IMR-90 (cell line): ENCODE measurements at regions not wholly inside any gene's neighbourhood (a gene's known extent, or its start where the extent isn't known, plus 50 kb on each side); places are given as distances from the start of the nearest gene placed in this dataset.

Experiments used
- ATAC-seq: fragments of 200-7000 bp; cut with Tn5 transposase; 2 replicates; pipeline ENCODE4 v1.9.1; 2020; ENCODE audit warnings: low read depth, mild to moderate bottlenecking, moderate library complexity
- BruUV-seq: library from RNA; stranded (reverse); fragments of 400-500 nt; replicated peaks from 2 replicates; lab custom pipeline; 2021; lab: Mats Ljungman, UMichigan
- CTCF ChIA-PET: fragments of 300-600 bp; formaldehyde crosslinking; extraction: SDS; loops from one replicate; lab custom pipeline; 2021; ENCODE audit warnings: antibody characterized with exemption; lab: Yijun Ruan, JAX
- POLR2A ChIA-PET: fragments of 300-600 bp; sonication (Branson Sonifier 250); formaldehyde crosslinking; loops from one replicate; lab custom pipeline; 2022; ENCODE audit warnings: antibody characterized with exemption; ENCODE audit not compliant: unreplicated experiment; lab: Charles Lee
- DNase-seq: peaks from one replicate; pipeline ENCODE4 v3.0.0; 2013
- H2AFZ ChIP-seq: replicated peaks from 2 replicates; pipeline ENCODE3; 2013; ENCODE audit warnings: low read length, mild to moderate bottlenecking; ENCODE audit not compliant: poor library complexity
- H2AK5ac ChIP-seq: 2 replicates; pipeline ENCODE4 v1.6.1; 2013; ENCODE audit warnings: low read depth, low read length, inconsistent platforms
- H2AK9ac ChIP-seq: replicated peaks from 2 replicates; pipeline ENCODE3; 2013; ENCODE audit warnings: mild to moderate bottlenecking, low read depth, low read length, moderate library complexity; ENCODE audit not compliant: poor library complexity
- H2BK120ac ChIP-seq: 2 replicates; pipeline ENCODE4 v1.6.1; 2013; ENCODE audit warnings: low read depth, low read length, inconsistent platforms
- H2BK15ac ChIP-seq: 3 replicates; pipeline ENCODE4 v1.6.1; 2013; ENCODE audit warnings: low read depth, low read length, inconsistent platforms
- H2BK20ac ChIP-seq: 2 replicates; pipeline ENCODE4 v1.6.1; 2013; ENCODE audit warnings: low read depth, mild to moderate bottlenecking, inconsistent platforms, low read length, moderate library complexity
- H2BK5ac ChIP-seq: 2 replicates; pipeline ENCODE4 v1.6.1; 2013; ENCODE audit warnings: mild to moderate bottlenecking, low read depth, low read length, inconsistent platforms; ENCODE audit not compliant: poor library complexity, severe bottlenecking
- H3K14ac ChIP-seq: replicated peaks from 2 replicates; pipeline ENCODE4 v1.6.1; 2013; ENCODE audit warnings: low read depth, low read length, inconsistent platforms
- H3K18ac ChIP-seq: 2 replicates; pipeline ENCODE4 v1.6.1; 2013; ENCODE audit warnings: low read depth, low read length, control low read depth
- H3K23ac ChIP-seq: 2 replicates; pipeline ENCODE4 v1.6.1; 2013; ENCODE audit warnings: low read depth, low read length, inconsistent platforms
- H3K27ac ChIP-seq: 2 replicates; pipeline ENCODE4 v1.5.1; 2013; ENCODE audit warnings: mild to moderate bottlenecking, control low read depth, low read length; ENCODE audit not compliant: insufficient read depth
- H3K27me3 ChIP-seq: 2 replicates; pipeline ENCODE4 v1.6.1; 2013; ENCODE audit warnings: low read length; ENCODE audit not compliant: control insufficient read depth, insufficient read depth
- H3K36me3 ChIP-seq: 2 replicates; pipeline ENCODE4 v1.6.1; 2013; ENCODE audit warnings: low read length, mixed read lengths; ENCODE audit not compliant: control insufficient read depth, insufficient read depth
- H3K4ac ChIP-seq: 2 replicates; pipeline ENCODE4 v1.6.1; 2013; ENCODE audit warnings: low read depth, low read length, inconsistent platforms
- H3K4me1 ChIP-seq: 2 replicates; pipeline ENCODE4 v1.6.1; 2013; ENCODE audit warnings: low read length, mixed read lengths; ENCODE audit not compliant: control insufficient read depth, insufficient read depth
- H3K4me2 ChIP-seq: 2 replicates; pipeline ENCODE4 v1.6.1; 2013; ENCODE audit warnings: low read depth, mild to moderate bottlenecking, control low read depth, low read length, moderate library complexity
- H3K4me3 ChIP-seq: 2 replicates; pipeline ENCODE4 v1.5.1; 2013; ENCODE audit warnings: low read depth, mild to moderate bottlenecking, control low read depth, low read length, moderate library complexity; ENCODE audit not compliant: insufficient read depth
- H3K56ac ChIP-seq: 2 replicates; pipeline ENCODE4 v1.6.1; 2013; ENCODE audit warnings: low read length, inconsistent platforms; ENCODE audit not compliant: insufficient read depth; ENCODE audit errors: extremely low read depth
- H3K79me1 ChIP-seq, 2 experiments: 2 replicates each; pipeline ENCODE4 v1.6.1; 2013; ENCODE audit warnings: low read length in 2 of 2, inconsistent platforms in 1 of 2, low read depth in 1 of 2
- H3K9ac ChIP-seq: 2 replicates; pipeline ENCODE4 v1.6.1; 2013; ENCODE audit warnings: low read depth, low read length, control low read depth
- H3K9me1 ChIP-seq: 2 replicates; pipeline ENCODE4 v1.6.1; 2013; ENCODE audit warnings: low read length, inconsistent platforms; ENCODE audit not compliant: insufficient read depth
- H3K9me3 ChIP-seq: 2 replicates; pipeline ENCODE4 v1.6.1; 2013; ENCODE audit warnings: low read length; ENCODE audit not compliant: control insufficient read depth, insufficient read depth
- H4K20me1 ChIP-seq: 2 replicates; pipeline ENCODE4 v1.6.1; 2013; ENCODE audit warnings: low read length, inconsistent platforms; ENCODE audit not compliant: insufficient read depth
- H4K5ac ChIP-seq: 2 replicates; pipeline ENCODE4 v1.6.1; 2013; ENCODE audit warnings: mild to moderate bottlenecking, low read depth, low read length, control low read depth
- H4K8ac ChIP-seq, 2 experiments: 2 replicates each; pipeline ENCODE4 v1.6.1; 2013; ENCODE audit warnings: low read depth in 2 of 2, low read length in 2 of 2, control low read depth in 1 of 2, inconsistent platforms in 1 of 2
- H4K91ac ChIP-seq: 2 replicates; pipeline ENCODE4 v1.6.1; 2013; ENCODE audit warnings: low read depth, low read length, inconsistent platforms; ENCODE audit not compliant: insufficient read depth
- BHLHE40 ChIP-seq: fragments of 150-350 bp; IDR thresholded peaks from 2 replicates; pipeline ENCODE4 v1.6.1; 2016; ENCODE audit warnings: mild to moderate bottlenecking, low read depth, low read length
- CEBPB ChIP-seq: IDR thresholded peaks from 2 replicates; pipeline ENCODE4 v1.6.1; 2012; ENCODE audit warnings: low read depth, low read length, improper control_type of control experiment
- CHD1 ChIP-seq: IDR thresholded peaks from 2 replicates; pipeline ENCODE4 v1.6.1; 2012; ENCODE audit warnings: low read depth, low read length, improper control_type of control experiment
- CTCF ChIP-seq: conservative IDR thresholded peaks from 2 replicates; pipeline ENCODE4 v1.5.1; 2012; ENCODE audit warnings: mild to moderate bottlenecking, low read depth, low read length, improper control_type of control experiment
- FOS ChIP-seq: fragments of 150-350 bp; IDR thresholded peaks from 2 replicates; pipeline ENCODE4 v1.6.1; 2016; ENCODE audit warnings: low read depth, low read length
- MAFK ChIP-seq: IDR thresholded peaks from 2 replicates; pipeline ENCODE4 v1.6.1; 2012; ENCODE audit warnings: low read depth, low read length, improper control_type of control experiment
- MAZ ChIP-seq: IDR thresholded peaks from 2 replicates; pipeline ENCODE4 v1.6.1; 2012; ENCODE audit warnings: low read depth, mild to moderate bottlenecking, low read length, improper control_type of control experiment, moderate library complexity, borderline replicate concordance
- MXI1 ChIP-seq: IDR thresholded peaks from 2 replicates; pipeline ENCODE4 v1.6.1; 2012; ENCODE audit warnings: low read depth, mild to moderate bottlenecking, low read length, moderate library complexity, borderline replicate concordance
- NFE2L2 ChIP-seq: fragments of 150-350 bp; IDR thresholded peaks from 2 replicates; pipeline ENCODE4 v1.6.1; 2016; ENCODE audit warnings: low read depth, mild to moderate bottlenecking, low read length
- POLR2A ChIP-seq: IDR thresholded peaks from 2 replicates; pipeline ENCODE4 v1.6.1; 2012; ENCODE audit warnings: mild to moderate bottlenecking, low read depth, low read length
- RAD21 ChIP-seq: IDR thresholded peaks from 2 replicates; pipeline ENCODE4 v1.6.1; 2012; ENCODE audit warnings: low read length, improper control_type of control experiment
- RCOR1 ChIP-seq: IDR thresholded peaks from 2 replicates; pipeline ENCODE4 v1.6.1; 2012; ENCODE audit warnings: mild to moderate bottlenecking, low read length, improper control_type of control experiment; ENCODE audit not compliant: insufficient replicate concordance
- RFX5 ChIP-seq: IDR thresholded peaks from 2 replicates; pipeline ENCODE4 v1.8.0; 2012; ENCODE audit warnings: low read depth, mild to moderate bottlenecking, low read length, moderate library complexity
- SMC3 ChIP-seq: fragments of 150-350 bp; IDR thresholded peaks from 2 replicates; pipeline ENCODE4 v1.6.1; 2016; ENCODE audit warnings: low read depth, mild to moderate bottlenecking, antibody characterized with exemption, low read length, moderate library complexity
- WGBS, 2 experiments: methylation state at CpG; one replicate each; pipeline versions ENCODE4 v1.1.5 to v1.1.7; 2013; ENCODE audit warnings: missing lambda C conversion rate in 2 of 2; ENCODE audit not compliant: insufficient read length in 1 of 2; ENCODE audit errors: extremely low coverage in 2 of 2; 5-methylcytosine and 5-hydroxymethylcytosine counted together
- dilution Hi-C: fragments of 300-500 bp; cut with HindIII; formaldehyde crosslinking; loops from one replicate; pipeline ENCODE4 v1.14.3; 2018; ENCODE audit warnings: low sequenced_read_pairs; ENCODE audit not compliant: unreplicated experiment
- in situ Hi-C: fragments of 300-500 bp; cut with MboI; formaldehyde crosslinking; loops from 3 replicates; pipeline ENCODE4 v1.14.3; 2019; ENCODE audit warnings: low sequenced_read_pairs, inconsistent platforms, mixed read lengths
- intact Hi-C: fragments of 100-400 bp; cut with micrococcal nuclease; formaldehyde crosslinking; loops from 2 replicates; pipeline ENCODE4 v1.10.0; 2022
- TF ChIP-seq, protein P1 (sequence below): fragments of 150-350 bp; IDR thresholded peaks from 2 replicates; pipeline ENCODE4 v1.6.1; 2016; ENCODE audit warnings: low read depth, mild to moderate bottlenecking, low read length, moderate library complexity, borderline replicate concordance
- TF ChIP-seq, protein P2 (sequence below): fragments of 150-350 bp; IDR thresholded peaks from 2 replicates; pipeline ENCODE4 v1.6.1; 2017; ENCODE audit warnings: mild to moderate bottlenecking, antibody characterized with exemption, low read length, low read depth

DNA sequence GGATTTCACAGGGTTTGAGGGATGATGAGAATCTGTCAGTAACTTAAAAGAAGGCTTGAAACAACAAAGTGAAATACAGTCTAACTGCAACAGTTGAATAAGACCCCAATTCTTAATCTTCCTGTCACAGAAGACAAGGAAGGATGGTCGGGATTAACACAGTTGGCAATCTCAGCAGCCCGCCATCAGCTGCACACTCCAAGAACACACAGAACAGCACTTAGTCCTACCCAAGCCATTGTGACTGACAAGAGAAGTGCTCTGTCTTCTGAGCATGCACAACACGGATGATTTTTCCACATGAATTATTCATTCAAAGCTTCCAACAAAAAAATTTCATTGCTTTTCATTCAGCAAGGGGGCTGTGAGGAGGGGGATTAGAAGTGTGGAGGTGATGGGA is 576.1 kb downstream of the TLE4 start:
- no peaks in the 10 kb centered on the region for H3K79me1 ChIP-seq
- H2BK5ac ChIP-seq = no peak overlapping the region
- no peak for ATAC-seq
- no peak overlapping the region for H2BK15ac ChIP-seq
- no peaks in the 10 kb centered on the region for H3K4me1 ChIP-seq
- H2BK20ac ChIP-seq = no peak overlapping the region
- H4K91ac ChIP-seq = no peak overlapping the region
- H3K4ac ChIP-seq = no peak overlapping the region
- H3K9me3 ChIP-seq = 0 out of 2 replicates have a peak, but pooled peaks cover 1% of the 10 kb centered on the region
- TF ChIP-seq POLR2A (no peak), NFE2L2 (no peak), FOS (no peak), MXI1 (no peak), MAFK (no peak), BHLHE40 (no peak), RCOR1 (no peak), CEBPB (no peak), RAD21 (no peak), CTCF (no peak), RFX5 (no peak), MAZ (no peak), CHD1 (no peak), SMC3 (no peak)
- TF ChIP-seq, protein P1, sequence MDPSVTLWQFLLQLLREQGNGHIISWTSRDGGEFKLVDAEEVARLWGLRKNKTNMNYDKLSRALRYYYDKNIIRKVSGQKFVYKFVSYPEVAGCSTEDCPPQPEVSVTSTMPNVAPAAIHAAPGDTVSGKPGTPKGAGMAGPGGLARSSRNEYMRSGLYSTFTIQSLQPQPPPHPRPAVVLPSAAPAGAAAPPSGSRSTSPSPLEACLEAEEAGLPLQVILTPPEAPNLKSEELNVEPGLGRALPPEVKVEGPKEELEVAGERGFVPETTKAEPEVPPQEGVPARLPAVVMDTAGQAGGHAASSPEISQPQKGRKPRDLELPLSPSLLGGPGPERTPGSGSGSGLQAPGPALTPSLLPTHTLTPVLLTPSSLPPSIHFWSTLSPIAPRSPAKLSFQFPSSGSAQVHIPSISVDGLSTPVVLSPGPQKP = no peak
- TF ChIP-seq, protein P2, sequence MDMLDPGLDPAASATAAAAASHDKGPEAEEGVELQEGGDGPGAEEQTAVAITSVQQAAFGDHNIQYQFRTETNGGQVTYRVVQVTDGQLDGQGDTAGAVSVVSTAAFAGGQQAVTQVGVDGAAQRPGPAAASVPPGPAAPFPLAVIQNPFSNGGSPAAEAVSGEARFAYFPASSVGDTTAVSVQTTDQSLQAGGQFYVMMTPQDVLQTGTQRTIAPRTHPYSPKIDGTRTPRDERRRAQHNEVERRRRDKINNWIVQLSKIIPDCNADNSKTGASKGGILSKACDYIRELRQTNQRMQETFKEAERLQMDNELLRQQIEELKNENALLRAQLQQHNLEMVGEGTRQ = no peak
- H3K56ac ChIP-seq = no peak overlapping the region
- H3K27ac ChIP-seq = no peak overlapping the region
- POLR2A ChIA-PET = no interaction called here
- H4K8ac ChIP-seq = no peak overlapping the region
- no peak for DNase-seq
- 57% methylated on average over 2 of the region's 3 CpGs; no CpG with 5 or more reads in 1 of the 2 experiments for WGBS, 2 experiments
- CTCF ChIA-PET = interaction anchor here (0.6 kb wide), 1 partner anchor 1152 kb away, joined by 3 read pairs; no protein-coding TSS in a partner anchor
- H3K14ac ChIP-seq = no peak overlapping the region
- no peak overlapping the region for H3K4me3 ChIP-seq
- H2AK9ac ChIP-seq = no peak overlapping the region
- intact Hi-C loops = no loop called here
- H4K20me1 ChIP-seq = no peaks in the 10 kb centered on the region
- in situ Hi-C loops = no loop called here
- no peak overlapping the region for H4K5ac ChIP-seq
- no peaks in the 10 kb centered on the region for H3K36me3 ChIP-seq
- dilution Hi-C loops = no loop called here
- no peak overlapping the region for H3K9ac ChIP-seq
- no TSS peak for BruUV-seq
- H3K18ac ChIP-seq = no peak overlapping the region
- no peaks in the 10 kb centered on the region for H3K9me1 ChIP-seq
- no peak overlapping the region for H2AFZ ChIP-seq
- H2BK120ac ChIP-seq = no peak overlapping the region
- no peak overlapping the region for H3K4me2 ChIP-seq
- peaks cover 2% of the 10 kb centered on the region; the same call in 1 of the 2 replicates for H3K27me3 ChIP-seq
- no peak overlapping the region for H2AK5ac ChIP-seq
- H3K23ac ChIP-seq = no peak overlapping the region; the same call in 1 of the 2 replicates
